HG03135 (cell line): ENCODE measurements at regions not wholly inside any gene's neighbourhood (a gene's known extent, or its start where the extent isn't known, plus 50 kb on each side); places are given as distances from the start of the nearest gene placed in this dataset.
"Not testable (repeated sequence)": the region's sequence is repeated elsewhere in the genome, so short reads cannot be mapped to it uniquely, and the experiment has no call there.

Experiments used
- ATAC-seq: cut with Tn5 transposase; IDR thresholded peaks from one replicate; pipeline ENCODE4 v1.9.1; 2021; ENCODE audit warnings: mild to moderate bottlenecking, moderate library complexity; ENCODE audit not compliant: unreplicated experiment

DNA sequence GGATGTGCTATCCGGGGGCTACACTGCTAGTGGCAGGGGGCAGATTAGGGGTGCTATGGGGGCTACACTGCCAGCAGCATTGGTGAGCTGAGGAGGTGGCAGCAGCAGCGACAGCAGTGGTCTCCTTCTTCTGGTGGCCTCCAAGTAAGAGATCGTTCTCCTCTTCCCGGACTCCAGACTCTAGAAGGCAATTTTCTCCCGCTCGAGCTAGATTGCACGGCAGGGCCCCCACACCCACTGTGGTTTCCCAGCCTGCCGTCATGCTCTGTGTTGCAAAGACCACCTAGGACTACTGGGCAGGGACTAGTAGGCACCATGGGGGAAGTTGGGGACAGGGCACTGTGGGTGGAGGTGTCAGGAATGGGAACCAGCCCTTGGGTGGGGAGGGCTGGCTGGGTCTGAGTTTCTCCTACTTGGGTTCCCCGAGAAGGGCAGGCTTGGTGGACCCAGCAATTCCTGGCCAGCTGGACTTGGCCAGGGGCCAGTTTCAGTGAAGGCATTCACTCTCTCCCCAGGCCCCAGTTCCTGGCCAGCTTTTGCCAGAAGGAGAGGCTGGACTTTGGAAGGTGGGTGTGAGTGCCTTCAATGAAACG is 203.4 kb upstream of the WSB1 start:
- ATAC-seq: not testable (repeated sequence)

DNA sequence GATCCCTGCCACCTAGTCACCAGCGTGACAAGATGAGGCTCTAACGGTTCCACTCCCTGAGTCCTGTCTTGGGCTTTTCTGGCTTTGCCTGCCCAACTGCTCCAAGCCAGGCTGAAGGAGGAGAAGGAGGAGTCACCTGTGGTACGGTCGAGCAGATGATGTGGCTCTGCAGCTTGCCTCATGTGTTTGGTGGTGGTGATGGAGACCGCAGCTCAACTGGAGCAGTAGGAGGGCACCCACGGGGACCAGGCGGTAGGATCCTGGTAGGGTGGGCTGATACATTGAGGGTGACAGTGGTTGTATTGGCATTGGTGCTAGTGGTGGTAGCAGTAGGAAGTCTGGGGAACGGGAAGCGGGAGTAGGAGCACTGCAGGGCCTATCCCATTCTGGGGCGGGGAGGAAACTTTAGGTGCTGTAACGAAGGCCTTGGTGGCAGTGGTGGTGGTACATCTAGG is 202.8 kb upstream of the WSB1 start:
- ATAC-seq: no peak

DNA sequence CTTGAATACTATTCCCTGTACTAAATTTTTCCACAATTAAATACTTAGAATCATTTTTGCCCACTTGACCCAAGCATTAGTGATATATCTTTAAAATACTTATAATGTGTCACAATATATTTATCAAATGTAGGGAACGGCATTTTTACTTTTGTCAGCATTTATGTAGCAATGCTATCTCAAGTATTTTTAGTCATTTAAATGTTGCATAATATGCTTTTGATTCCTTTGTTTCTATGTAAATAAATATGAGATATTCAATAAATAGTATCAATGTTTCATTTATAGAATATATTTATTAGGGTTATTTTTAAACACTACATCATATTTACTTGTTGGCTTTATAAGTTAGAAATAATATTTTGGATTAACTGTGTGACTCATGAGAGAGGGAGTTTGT is 199.7 kb upstream of the WSB1 start:
- ATAC-seq: not testable (repeated sequence)

DNA sequence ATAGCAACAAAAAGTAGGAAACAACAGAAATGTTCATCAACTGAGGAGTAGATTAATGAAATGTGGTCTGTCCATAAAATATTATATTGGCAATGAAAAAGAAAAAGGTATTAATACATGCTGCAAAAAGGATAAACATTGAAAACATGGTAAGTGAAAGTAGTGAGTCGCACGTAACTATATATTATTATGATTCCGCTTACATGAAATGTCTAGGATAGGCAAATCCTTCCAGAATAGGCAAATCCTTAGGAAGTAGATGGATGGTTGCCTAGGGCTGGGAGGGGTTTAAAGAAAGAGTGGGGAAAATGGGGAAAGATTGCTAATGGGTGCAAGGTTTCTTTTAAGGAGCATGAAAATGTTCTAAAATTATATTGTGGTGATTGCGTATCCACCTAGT is 198.1 kb upstream of the WSB1 start:
- not testable (repeated sequence) for ATAC-seq

DNA sequence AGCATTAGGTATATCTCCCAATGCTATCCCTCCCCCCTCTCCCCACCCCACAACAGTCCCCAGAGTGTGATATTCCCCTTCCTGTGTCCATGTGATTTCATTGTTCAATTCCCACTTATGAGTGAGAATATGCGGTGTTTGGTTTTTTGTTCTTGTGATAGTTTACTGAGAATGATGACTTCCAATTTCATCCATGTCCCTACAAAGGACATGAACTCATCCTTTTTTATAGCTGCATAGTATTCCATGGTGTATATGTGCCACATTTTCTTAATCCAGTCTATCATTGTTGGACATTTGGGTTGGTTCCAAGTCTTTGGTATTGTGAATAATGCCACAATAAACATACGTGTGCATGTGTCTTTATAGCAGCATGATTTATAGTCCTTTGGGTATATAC is 194.6 kb upstream of the WSB1 start:
- ATAC-seq: not testable (repeated sequence)

DNA sequence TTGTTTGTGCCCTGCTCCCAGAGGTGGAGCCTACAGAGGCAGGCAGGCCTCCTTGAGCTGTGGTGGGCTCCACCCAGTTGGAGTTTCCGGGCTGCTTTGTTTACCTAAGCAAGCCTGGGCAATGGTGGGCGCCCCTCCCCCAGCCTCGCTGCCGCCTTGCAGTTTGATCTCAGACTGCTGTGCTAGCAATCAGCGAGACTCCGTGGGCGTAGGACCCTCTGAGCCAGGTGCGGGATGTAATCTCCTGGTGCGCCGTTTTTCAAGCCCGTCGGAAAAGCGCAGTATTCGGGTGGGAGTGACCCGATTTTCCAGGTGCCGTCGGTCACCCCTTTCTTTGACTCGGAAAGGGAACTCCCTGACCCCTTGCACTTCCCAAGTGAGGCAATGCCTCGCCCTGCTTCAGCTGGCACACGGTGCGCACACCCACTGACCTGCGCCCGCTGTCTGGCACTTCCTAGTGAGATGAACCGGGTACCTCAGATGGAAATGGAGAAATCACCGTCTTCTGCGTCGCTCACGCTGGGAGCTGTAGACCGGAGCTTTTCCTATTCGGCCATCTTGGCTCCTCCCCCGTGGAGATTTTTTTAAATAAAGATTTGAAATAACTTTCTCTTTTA is 189.2 kb upstream of the WSB1 start:
- ATAC-seq: not testable (repeated sequence)

DNA sequence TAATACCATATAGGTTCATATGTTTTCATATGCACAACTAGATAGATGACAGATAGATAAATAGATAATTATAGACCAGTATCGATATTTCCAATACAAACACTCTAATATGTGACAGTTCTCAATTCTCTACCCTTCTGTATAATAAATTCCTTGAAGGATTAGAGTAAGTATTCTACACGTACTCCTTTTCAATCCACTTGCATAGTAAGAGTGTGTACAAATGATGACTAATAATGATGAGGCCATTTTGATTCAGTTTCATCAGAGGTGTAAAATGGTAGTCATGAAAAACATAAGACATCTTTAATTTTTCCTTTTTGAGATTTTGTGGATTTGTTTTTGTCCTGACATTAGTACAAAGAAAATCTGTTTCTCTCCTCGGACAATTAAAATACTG is 188.3 kb upstream of the WSB1 start:
- no peak for ATAC-seq

DNA sequence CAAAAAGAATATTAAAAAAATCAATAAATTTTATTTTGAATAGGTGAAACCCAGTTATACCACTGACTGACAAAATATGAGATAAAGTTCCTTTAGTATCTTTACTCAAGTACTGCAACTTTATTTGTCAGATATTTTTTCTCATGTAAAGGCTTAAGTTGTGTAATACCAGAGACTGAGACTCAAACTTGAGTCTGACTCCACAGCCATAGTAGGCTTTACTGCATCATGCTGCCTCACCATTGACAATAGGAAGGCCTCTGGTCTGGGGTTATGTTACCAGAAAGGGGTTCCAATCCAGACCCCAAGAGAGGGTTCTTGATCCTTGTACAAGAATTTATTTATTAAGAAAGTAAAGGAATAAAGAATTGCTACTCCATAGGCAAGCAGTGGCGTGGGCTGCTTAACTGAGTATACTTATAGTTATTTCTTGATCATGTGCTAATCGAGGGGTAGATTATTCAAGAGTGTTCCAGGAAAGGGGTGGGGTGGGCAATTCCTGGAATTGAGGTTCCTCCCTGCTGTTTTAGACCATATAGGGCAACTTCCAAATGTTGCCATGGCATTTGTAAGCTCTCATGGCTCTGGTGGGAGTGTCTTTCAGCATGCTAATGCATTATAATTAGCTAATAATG is 187.4 kb upstream of the WSB1 start:
- ATAC-seq: no peak

DNA sequence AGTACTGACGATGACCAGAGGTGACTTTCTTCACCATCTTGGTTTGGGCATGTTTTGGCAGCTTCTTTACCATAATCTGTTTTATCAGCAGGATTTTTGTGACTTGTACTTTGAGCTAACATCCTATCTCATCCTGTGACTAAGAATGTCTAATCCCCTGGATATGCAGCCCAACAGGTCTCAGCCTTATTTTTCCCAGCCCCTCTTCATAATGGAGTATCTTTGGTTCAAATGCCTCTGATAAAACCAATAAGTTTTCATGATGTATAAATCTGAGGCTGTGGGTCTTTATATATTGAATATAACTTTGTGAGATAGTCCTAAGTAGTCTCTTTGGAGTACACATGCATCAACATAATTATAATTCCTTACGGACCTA is 186.9 kb upstream of the WSB1 start:
- no peak for ATAC-seq

DNA sequence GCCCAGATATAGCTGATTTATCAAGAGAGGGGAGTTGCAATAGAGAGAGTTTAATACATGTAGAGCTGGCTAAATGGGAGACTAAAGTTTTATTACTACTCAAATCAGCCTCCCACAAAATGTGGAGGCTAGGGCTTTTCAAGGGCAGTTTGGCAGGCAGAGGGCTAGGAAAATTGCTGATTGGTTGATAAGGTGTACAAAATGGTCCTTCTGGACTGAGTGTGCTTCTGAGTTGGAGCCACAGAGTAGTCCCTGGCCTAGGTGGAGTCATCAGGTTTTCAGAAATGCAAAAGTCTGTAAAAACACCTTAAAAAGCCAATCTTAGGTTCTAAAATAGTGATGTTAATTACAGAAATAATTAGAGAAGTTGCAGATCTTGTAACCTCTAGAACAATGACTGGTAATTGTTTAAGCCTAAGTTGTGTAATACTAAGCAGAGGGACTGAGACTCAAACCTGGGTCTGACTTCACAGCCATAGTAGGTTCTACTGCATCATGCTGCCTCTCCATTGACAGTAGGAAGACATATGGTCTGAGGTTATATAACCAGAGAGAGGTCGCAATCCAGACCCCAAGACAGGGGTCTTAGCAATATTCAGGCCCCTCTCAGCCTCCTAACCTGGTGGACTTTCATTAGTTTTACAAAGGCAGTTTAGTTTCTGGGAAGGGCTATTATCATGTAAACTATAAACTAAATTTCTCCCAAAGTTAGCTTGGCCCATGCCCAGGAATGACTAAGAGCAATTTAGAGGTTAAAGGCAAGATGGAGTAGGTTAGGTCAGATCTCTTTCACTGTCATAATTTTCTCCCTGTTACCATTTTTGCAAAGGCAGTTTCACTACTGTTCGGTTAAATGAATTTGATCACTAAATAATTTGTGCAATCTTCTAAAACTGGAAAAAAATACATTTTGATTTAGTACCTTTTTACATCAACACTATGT is 186.3 kb upstream of the WSB1 start:
- not testable (repeated sequence) for ATAC-seq

DNA sequence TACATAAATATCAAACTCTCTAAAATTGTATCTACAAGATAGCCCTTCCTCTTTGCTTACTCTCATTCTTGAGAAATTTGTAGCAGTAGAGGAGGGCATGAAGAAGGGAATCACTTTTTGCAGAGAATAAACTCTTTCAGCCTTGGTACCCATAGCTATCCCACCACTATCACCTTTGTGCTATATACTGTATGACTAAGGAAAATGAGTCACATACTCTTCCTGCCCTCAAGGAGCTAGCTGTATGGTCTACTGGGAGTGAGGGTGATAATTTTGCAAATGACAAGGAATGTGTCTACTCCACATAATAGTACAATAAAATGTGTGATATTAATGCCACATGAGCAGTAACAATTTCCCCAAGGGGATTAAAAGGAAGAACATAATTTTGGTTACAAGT is 184.6 kb upstream of the WSB1 start:
- ATAC-seq: no peak

DNA sequence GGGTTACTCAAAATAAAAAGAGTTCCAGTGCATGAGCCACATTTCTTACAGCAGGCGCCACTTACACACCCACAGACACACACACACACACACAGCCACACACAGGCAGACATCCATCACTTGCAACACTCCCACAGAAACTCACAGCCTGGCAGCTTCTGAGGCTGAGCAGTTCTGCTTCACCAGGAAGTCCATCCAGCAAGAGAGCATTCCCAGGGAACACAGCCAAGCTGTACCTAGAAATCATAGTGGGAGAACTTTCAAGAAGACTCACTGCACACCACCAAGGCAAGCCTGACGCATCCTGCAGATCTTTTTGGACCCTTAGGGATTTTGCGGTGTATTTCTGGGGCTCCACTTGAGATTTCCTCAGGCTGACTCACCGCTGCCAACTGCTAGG is 140.9 kb upstream of the WSB1 start:
- ATAC-seq: no peak

DNA sequence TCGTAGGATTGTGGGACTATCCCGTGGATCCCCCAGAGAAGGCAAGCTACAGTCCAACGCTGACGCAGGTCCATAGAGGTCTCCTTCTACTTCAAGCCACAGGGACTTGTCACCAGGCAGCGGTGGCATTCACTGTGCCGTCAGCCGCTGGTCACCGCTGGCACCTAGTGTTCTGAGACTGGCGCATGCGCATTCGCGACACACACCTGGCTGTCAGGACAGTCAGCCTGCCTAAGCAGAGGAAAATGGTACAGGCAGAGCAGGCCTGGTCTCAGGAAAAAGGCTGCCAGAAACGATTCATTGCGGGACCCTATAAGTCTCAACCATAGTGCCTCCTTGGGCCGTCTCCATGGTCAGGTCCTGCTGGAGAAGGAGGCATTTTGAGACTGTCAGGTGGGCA is 138.0 kb upstream of the WSB1 start:
- ATAC-seq: no peak

DNA sequence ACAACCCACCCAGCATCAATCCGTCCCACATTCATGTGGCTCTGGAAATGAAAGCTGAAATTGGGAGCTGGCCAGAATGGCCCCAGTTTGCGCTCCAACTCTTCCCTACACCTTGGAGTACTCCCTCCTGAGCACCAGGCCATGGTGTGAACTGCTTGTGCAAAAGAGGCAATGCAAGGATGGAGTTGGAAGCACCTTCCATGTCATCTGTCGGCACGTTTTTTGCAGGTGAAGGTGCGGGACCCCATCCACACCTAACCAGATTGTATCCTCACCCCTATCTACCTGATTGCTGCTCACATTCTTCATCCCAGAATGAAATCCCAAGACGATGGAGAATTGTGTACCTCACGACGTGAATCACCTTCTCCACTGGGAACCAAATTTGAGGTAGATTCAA is 136.6 kb upstream of the WSB1 start:
- no peak for ATAC-seq

DNA sequence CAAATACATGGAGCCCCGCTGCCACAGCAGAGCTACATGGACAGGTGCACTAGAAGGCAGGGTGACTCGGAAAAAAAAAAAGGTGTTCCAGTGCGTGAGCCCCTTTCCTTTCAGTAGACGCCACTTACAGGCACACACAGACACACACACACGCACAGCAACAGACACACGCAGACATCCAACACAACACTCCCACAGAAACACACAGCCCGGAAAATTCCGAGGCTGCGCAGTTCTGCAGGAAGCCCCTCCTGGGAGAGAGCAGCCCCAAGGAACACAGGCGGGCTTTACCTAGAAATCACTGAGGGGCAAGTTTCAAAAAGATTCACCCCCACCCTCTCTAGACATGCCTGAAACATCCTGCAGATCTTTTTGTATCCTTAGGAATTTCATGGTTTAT is 136.0 kb upstream of the WSB1 start:
- ATAC-seq: no peak

DNA sequence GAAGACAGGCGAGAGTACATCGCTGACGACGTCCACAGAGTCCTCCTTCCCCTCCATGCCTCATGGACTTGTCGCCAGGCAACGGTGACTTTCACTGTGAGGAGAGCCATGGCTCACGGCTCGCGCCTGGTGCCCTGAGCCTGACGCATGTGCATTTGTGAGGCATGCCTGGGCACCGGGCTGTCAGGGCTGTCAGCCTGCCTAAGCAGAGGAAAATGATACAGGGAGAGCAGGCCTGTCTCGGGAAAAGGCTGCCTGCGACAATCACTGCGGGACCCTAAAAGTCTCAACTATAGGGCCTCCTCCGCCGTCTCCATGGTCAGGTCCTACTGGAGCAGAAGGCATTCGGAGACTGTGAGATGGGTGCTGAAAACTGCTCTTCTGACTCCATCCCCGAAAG is 135.5 kb upstream of the WSB1 start:
- no peak for ATAC-seq

DNA sequence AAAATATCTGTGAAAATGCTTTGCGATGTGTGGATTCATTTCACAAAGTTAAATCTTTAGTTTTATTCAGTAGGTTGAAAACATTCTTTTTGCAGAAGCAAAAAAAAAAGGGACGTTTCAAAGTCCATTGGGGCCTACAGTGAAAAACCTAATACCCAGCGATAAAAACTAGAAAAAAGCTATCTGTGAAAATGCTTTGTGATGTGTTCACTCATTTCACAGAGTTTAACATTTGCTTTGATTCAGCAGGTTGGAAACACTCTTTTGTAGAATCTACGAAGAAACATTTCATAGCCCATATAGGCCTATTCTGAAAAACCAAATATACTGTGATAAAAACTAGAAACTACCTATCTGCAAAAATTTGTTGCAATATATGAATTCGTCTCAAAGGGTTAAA is 113.6 kb upstream of the WSB1 start:
- no peak for ATAC-seq

DNA sequence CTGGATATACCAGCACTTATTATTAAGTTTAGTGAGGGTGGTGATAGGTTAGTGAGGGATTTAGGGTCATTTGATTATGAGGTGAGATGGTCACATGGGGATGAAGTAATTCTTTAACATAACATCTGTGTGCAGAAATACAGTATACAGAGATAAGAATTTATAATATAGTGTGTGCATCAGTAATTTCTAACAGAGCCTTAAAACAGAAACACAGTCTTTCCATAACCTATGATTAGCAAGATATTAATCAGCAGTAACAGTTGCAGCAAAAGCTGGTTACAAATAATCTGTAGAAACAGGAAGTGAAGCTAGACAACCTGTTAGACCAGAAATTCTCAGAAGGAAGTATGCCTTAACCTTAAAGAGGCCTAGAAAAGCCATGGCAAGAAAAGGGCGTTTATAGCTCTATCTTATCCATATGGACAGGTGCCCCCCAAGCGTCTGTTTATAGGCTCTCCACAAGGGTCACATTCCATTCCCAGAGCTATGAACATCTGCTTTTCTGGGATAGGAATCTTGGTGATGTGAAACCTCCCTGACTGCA is 112.5 kb upstream of the WSB1 start:
- ATAC-seq: not testable (repeated sequence)

DNA sequence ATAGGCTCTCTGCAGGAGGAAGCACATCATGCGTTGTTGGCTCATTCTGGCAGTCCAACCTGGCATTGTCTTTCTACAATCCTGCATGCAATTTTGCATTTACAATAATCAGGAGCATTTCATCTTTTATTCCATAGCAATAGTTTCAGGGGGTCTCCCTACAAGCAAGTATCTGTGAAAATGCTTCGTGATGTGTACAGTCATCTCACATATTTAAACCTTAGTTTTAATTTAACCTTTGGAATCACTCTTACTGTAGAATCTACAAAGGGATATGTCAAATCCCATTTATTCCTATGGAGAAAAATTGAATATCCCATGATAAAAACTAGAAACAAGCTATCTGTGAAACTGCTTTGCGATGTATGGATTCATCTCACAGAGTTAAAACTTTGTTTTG is 112.0 kb upstream of the WSB1 start:
- ATAC-seq: no peak

DNA sequence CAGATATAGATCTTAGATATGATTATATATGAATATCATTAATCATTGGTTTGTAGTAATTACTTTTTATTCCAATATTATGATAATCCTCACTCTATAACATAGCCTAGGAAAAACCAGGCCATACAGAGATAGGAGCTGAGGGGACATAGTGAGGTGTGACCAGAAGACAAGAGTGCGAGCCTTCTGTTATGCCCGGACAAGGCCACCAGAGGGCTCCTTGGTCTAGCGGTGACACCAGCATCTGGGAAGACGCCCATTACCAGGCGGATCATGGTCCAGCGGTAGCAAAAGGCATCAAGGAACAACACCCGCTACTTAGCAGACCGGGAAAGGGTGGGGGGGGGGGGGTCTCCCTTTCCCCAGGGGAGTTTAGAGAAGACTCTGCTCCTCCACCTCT is 96.4 kb upstream of the WSB1 start:
- not testable (repeated sequence) for ATAC-seq

DNA sequence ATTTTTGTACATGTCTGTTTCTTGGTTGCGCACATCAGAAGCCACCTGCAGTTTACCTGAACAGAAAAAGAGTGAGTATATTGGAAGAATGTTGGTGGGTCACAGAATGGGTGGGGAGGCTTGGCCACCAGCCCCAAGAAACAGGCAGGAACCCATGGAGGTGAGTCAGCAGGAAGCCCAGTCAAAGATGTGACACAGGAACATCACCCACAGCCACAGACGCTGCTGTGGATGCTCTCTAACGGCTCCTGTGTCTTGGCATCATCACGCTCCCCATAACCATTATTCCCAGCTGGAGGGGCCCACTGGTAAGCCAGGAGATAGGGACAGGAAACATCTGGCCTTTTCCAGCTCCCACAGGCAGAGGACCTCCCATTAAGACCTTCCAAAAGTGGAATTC is 94.0 kb upstream of the WSB1 start:
- no peak for ATAC-seq
